ENCODE measurements at regions not wholly inside any gene's neighbourhood (a gene's known extent, or its start where the extent isn't known, plus 50 kb on each side); places are given as distances from the start of the nearest gene placed in this dataset.
"Not testable (repeated sequence)": the region's sequence is repeated elsewhere in the genome, so short reads cannot be mapped to it uniquely, and the experiment has no call there.

- DNase-seq, result no peak
- ChIA-PET CTCF (no interaction called here), POLR2A (interaction anchor here (0.6 kb wide), 1 partner anchor 11 kb away, joined by 3 read pairs; no protein-coding TSS in a partner anchor)
- Mint-ChIP-seq H3K27me3 (no peaks in the 10 kb centered on the region), H3K4me1 (no peaks in the 10 kb centered on the region), H3K9me3 (no peaks in the 10 kb centered on the region), H3K36me3 (ENCODE audit: low read depth) (no peaks in the 10 kb centered on the region), H3K27ac (no peak overlapping the region), H3K4me3 (no peak overlapping the region)
- no peak for ATAC-seq (ENCODE audit: low read depth)
- TF ChIP-seq, protein P1, sequence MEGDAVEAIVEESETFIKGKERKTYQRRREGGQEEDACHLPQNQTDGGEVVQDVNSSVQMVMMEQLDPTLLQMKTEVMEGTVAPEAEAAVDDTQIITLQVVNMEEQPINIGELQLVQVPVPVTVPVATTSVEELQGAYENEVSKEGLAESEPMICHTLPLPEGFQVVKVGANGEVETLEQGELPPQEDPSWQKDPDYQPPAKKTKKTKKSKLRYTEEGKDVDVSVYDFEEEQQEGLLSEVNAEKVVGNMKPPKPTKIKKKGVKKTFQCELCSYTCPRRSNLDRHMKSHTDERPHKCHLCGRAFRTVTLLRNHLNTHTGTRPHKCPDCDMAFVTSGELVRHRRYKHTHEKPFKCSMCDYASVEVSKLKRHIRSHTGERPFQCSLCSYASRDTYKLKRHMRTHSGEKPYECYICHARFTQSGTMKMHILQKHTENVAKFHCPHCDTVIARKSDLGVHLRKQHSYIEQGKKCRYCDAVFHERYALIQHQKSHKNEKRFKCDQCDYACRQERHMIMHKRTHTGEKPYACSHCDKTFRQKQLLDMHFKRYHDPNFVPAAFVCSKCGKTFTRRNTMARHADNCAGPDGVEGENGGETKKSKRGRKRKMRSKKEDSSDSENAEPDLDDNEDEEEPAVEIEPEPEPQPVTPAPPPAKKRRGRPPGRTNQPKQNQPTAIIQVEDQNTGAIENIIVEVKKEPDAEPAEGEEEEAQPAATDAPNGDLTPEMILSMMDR (IDR thresholded peaks at IDR 0.05), result no peak
- intact Hi-C loops (cut with micrococcal nuclease), result no loop called here
Observed at GRCh38 chr6:134802426-134803058, 147.4 kb downstream of the ALDH8A1 start.

DNA sequence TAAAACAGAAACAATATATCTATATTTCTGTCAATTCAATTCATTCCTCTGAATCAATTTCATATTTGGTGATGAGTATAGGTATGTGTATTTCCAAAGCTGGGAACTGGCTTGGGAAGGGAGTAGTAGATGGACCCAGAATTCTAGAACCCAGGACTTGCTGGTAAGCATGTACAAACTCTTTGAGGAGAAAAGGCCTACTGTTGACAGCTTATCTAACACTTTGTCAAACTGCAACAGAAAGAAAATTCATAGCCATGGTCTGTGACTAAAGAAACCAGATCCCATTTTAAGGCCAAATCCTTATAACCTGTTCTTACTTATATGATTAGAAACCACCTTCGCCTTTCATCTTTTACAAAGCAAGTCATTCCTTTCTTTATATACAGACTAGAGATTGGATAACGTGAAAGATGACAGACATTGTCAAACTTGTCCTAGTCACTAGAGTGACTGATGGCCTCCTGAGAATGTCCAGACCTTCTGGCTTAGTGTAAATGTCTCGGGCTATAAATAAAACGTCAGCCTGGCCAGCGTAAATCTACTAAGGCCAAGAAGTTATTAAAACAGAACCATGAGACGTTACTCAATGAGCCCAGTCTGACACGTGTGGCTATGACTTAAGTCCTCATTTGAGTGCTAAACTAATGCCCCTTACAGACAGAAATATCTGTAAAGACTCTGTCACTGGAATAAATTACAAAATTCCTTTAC lies 152.3 kb downstream of the ALDH8A1 start:
- intact Hi-C loops (cut with micrococcal nuclease), result no loop called here
- Mint-ChIP-seq H3K4me3 (no peak overlapping the region), H3K36me3 (ENCODE audit: low read depth) (no peaks in the 10 kb centered on the region), H3K9me3 (peaks cover 4% of the 10 kb centered on the region), H3K27ac (no peak overlapping the region), H3K27me3 (peaks cover 8% of the 10 kb centered on the region), H3K4me1 (no peaks in the 10 kb centered on the region)
- ChIA-PET CTCF (no interaction called here), POLR2A (no interaction called here)
- no peak for DNase-seq
- no peak for ATAC-seq (ENCODE audit: low read depth)
- TF ChIP-seq, protein P1 (IDR thresholded peaks at IDR 0.05), result no peak

- TF ChIP-seq, protein P1 (IDR thresholded peaks at IDR 0.05), result no peak
- ATAC-seq (ENCODE audit: low read depth), result no peak
- no peak for DNase-seq
- no peak overlapping the region for H3K4me3 Mint-ChIP-seq
- H3K27me3 Mint-ChIP-seq, result peaks cover 13% of the 10 kb centered on the region
- H3K36me3 Mint-ChIP-seq (ENCODE audit: low read depth), result peaks cover 4% of the 10 kb centered on the region
- H3K4me1 Mint-ChIP-seq, result no peaks in the 10 kb centered on the region
- H3K9me3 Mint-ChIP-seq, result peaks cover 16% of the 10 kb centered on the region
- ChIA-PET POLR2A (no interaction called here), CTCF (no interaction called here)
- H3K27ac Mint-ChIP-seq, result no peak overlapping the region
- intact Hi-C loops (cut with micrococcal nuclease), result no loop called here
Observed at GRCh38 chr6:134795691-134796090, 154.2 kb downstream of the ALDH8A1 start.

- DNase-seq, result no peak
- ChIA-PET CTCF (no interaction called here), POLR2A (interaction anchor here (0.5 kb wide), 1 partner anchor 98 kb away, joined by 3 read pairs; no protein-coding TSS in a partner anchor)
- ATAC-seq (ENCODE audit: low read depth), result no peak
- intact Hi-C loops (cut with micrococcal nuclease), result no loop called here
- Mint-ChIP-seq H3K4me3 (no peak overlapping the region), H3K9me3 (peaks cover 22% of the 10 kb centered on the region), H3K4me1 (no peaks in the 10 kb centered on the region), H3K27ac (no peak overlapping the region), H3K27me3 (peaks cover 16% of the 10 kb centered on the region), H3K36me3 (ENCODE audit: low read depth) (peaks cover 4% of the 10 kb centered on the region)
- TF ChIP-seq, protein P1 (IDR thresholded peaks at IDR 0.05), result no peak
Observed at GRCh38 chr6:134795001-134795400, 154.9 kb downstream of the ALDH8A1 start.

DNA sequence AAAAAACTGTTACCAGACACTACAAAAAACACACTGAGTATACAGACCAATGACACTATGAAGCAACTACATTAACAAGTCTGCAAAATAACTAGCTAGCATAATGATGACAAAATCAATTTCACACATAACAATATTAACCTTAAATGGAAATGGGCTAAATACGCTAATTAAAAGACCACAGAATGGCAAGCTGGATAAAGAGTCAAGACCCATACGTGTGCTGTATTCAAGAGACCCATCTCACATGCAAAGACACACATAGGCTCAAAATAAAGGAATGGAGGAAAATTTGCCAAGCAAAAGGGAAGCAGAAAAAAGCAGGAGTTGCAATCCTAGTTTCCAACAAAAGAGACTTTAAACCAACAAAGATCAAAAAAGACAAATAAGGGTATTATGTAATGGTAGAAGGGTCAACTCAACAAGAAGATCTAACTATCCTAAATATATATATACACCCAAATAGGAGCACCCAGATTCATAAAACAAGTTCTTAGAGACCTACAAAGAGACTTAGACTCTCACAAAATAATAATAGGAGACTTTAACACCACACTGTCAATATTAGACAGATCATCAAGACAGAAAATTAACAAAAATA lies 158.6 kb downstream of the ALDH8A1 start:
- H3K27ac Mint-ChIP-seq; POLR2A ChIA-PET; H3K36me3 Mint-ChIP-seq (ENCODE audit: low read depth); intact Hi-C loops (cut with micrococcal nuclease); H3K4me3 Mint-ChIP-seq; CTCF ChIA-PET; ATAC-seq (ENCODE audit: low read depth); DNase-seq; H3K4me1 Mint-ChIP-seq: not testable (repeated sequence)
- H3K27me3 Mint-ChIP-seq, result peaks cover 16% of the 10 kb centered on the region
- H3K9me3 Mint-ChIP-seq, result peaks cover 22% of the 10 kb centered on the region
